ENCODE measurements at regions not wholly inside any gene's neighbourhood (a gene's known extent, or its start where the extent isn't known, plus 50 kb on each side); places are given as distances from the start of the nearest gene placed in this dataset.

DNA sequence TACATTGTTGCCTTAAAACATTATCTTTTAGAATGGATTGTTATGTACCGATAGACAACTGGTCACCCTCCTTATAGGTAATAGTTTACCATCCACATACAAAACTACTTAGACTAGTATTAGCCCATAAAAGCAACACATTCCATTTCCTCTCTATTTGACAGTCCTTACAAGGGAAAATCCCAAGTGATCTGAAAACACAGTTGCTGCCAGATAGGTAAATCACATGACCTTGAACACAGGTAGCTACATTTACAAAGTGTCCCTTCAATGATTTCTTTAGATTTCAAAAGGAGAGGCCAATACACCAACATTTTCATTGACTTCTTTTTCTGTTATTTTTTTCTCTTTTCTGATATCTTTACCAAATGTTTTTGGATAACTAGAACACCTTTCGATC lies 102.9 kb upstream of the SMYD2 start:
- Histone ChIP-seq H3K4me3 (no peak overlapping the region), H3K9me2 (ENCODE audit: insufficient read depth) (no peaks in the 10 kb centered on the region), H3K4me1 (replicated peaks; ENCODE audit: insufficient read depth) (no peaks in the 10 kb centered on the region), H3K9me3 (ENCODE audit: insufficient read depth, low read depth) (no peaks in the 10 kb centered on the region), H2AFZ (no peak overlapping the region), H3K27me3 (ENCODE audit: insufficient read depth, low read depth) (no peaks in the 10 kb centered on the region), H3K79me2 (ENCODE audit: low read depth) (no peaks in the 10 kb centered on the region), H3K27ac (no peak overlapping the region), H3K4me2 (no peak overlapping the region), H4K20me1 (ENCODE audit: insufficient read depth) (no peaks in the 10 kb centered on the region), H3K36me3 (ENCODE audit: low read depth) (no peaks in the 10 kb centered on the region), H3F3A (ENCODE audit: insufficient read depth, low read depth) (no peaks in the 10 kb centered on the region)
- intact Hi-C loops (cut with micrococcal nuclease; ENCODE audit: unreplicated experiment) = no loop called here
- DNase-seq = no peak
- BruUV-seq (replicated peaks) = no TSS peak
- no peak for TF ChIP-seq EZH2 (IDR thresholded peaks at IDR 0.05; ENCODE audit: low read depth)
- no peak for TF ChIP-seq CTCF (conservative IDR thresholded peaks at IDR 0.05)
- ChIA-PET CTCF (interaction anchor here (0.5 kb wide), 1 partner anchor 36 kb away, joined by 4 read pairs; no protein-coding TSS in a partner anchor), POLR2A (ENCODE audit: unreplicated experiment) (interaction anchor here (0.6 kb wide), 1 partner anchor 1908 kb away, joined by 4 read pairs; no protein-coding TSS in a partner anchor)

DNA sequence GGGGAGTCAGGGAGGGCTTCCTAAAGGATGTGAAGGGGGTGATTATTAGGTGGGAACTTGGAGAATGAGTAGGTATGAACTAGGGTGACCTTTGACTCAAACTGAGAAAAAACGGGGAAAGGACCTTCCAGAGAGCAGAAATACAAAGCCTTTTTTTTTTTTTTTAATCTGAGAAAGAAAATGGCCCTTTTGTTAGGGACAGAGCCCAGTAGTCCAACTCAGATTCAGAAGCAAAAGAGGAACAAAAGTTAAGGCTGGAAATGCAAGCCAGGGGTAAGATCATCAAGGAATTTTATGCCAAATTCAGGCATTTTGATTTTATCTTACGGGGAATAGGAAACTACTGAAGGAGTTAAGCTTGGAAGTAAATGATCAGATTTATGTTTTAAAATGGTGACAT lies 96.0 kb upstream of the SMYD2 start:
- no peaks in the 10 kb centered on the region for H3K79me2 ChIP-seq (ENCODE audit: low read depth)
- no peak overlapping the region for H3K4me2 ChIP-seq
- no peaks in the 10 kb centered on the region for H3K9me2 ChIP-seq (ENCODE audit: insufficient read depth)
- intact Hi-C loops (cut with micrococcal nuclease; ENCODE audit: unreplicated experiment) = no loop called here
- POLR2A ChIA-PET (ENCODE audit: unreplicated experiment) = no interaction called here
- TF ChIP-seq CTCF (conservative IDR thresholded peaks at IDR 0.05) = no peak
- no peak for TF ChIP-seq EZH2 (IDR thresholded peaks at IDR 0.05; ENCODE audit: low read depth)
- H3K9me3 ChIP-seq (ENCODE audit: insufficient read depth, low read depth) = no peaks in the 10 kb centered on the region
- CTCF ChIA-PET = no interaction called here
- no peaks in the 10 kb centered on the region for H3F3A ChIP-seq (ENCODE audit: insufficient read depth, low read depth)
- H3K27me3 ChIP-seq (ENCODE audit: insufficient read depth, low read depth) = no peaks in the 10 kb centered on the region
- H3K36me3 ChIP-seq (ENCODE audit: low read depth) = no peaks in the 10 kb centered on the region
- no peaks in the 10 kb centered on the region for H4K20me1 ChIP-seq (ENCODE audit: insufficient read depth)
- no peak for DNase-seq
- H3K27ac ChIP-seq = no peak overlapping the region
- H2AFZ ChIP-seq = no peak overlapping the region
- BruUV-seq (replicated peaks) = no TSS peak
- no peak overlapping the region for H3K4me3 ChIP-seq
- no peaks in the 10 kb centered on the region for H3K4me1 ChIP-seq (replicated peaks; ENCODE audit: insufficient read depth)

- no peaks in the 10 kb centered on the region for H3K4me1 ChIP-seq (replicated peaks; ENCODE audit: insufficient read depth)
- H3K4me2 ChIP-seq = no peak overlapping the region
- intact Hi-C loops (cut with micrococcal nuclease; ENCODE audit: unreplicated experiment) = no loop called here
- no peaks in the 10 kb centered on the region for H3K9me3 ChIP-seq (ENCODE audit: insufficient read depth, low read depth)
- no peaks in the 10 kb centered on the region for H3K36me3 ChIP-seq (ENCODE audit: low read depth)
- no peaks in the 10 kb centered on the region for H3K79me2 ChIP-seq (ENCODE audit: low read depth)
- no peaks in the 10 kb centered on the region for H3K27me3 ChIP-seq (ENCODE audit: insufficient read depth, low read depth)
- no peaks in the 10 kb centered on the region for H3K9me2 ChIP-seq (ENCODE audit: insufficient read depth)
- TF ChIP-seq CTCF (conservative IDR thresholded peaks at IDR 0.05) = no peak
- no peak for TF ChIP-seq EZH2 (IDR thresholded peaks at IDR 0.05; ENCODE audit: low read depth)
- no peak overlapping the region for H3K27ac ChIP-seq
- H2AFZ ChIP-seq = no peak overlapping the region
- no peaks in the 10 kb centered on the region for H3F3A ChIP-seq (ENCODE audit: insufficient read depth, low read depth)
- H3K4me3 ChIP-seq = no peak overlapping the region
- ChIA-PET POLR2A (ENCODE audit: unreplicated experiment) (no interaction called here), CTCF (no interaction called here)
- no TSS peak for BruUV-seq (replicated peaks)
- no peaks in the 10 kb centered on the region for H4K20me1 ChIP-seq (ENCODE audit: insufficient read depth)
- DNase-seq = no peak
Measured at GRCh38 chr1:214186103-214186824, 94.7 kb upstream of the SMYD2 start.
